ENCODE measurements at regions not wholly inside any gene's neighbourhood (a gene's known extent, or its start where the extent isn't known, plus 50 kb on each side); places are given as distances from the start of the nearest gene placed in this dataset.
A peak's percentile ranks its signal among the peaks of the same experiment; 100 is the strongest.
"Not testable (repeated sequence)": the region's sequence is repeated elsewhere in the genome, so short reads cannot be mapped to it uniquely, and the experiment has no call there.

DNA sequence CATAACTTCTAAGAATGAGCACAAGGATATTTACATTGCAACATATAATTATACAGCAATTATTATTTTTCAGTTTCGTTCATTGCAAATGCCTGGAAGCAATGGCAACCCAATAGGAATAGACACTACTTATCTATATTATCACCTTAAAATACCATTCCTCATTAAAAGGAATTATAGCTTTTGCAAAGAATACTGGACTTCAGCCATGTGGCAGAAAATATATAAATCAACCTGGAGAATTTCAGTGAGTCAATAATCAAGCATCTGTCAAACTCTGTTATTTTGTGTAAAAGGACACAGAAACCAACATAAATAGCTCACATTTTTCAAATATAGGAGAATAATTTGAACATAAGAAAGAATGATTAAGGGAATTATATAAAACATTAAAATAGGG is 96.1 kb upstream of the SEMA3C start:
- DNase-seq = no peak

DNA sequence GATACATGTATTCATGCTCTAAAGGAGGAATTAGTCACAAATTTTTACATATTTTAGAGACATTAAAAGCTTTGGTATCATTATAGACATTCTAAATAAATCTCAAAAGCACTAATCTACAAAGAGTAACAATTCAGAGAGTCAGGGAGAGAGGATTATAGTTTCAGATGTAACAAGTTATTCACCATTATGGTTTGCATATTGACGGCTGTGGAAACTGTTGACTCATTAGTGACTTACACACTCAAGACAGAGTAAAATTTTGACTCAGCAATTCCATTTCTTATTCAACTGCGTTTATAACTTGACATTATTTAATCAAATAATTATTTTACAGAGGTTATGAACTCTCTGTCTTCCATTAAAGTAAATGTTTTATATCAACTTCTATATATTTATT is 95.4 kb upstream of the SEMA3C start:
- peak; percentile 12 for DNase-seq

DNA sequence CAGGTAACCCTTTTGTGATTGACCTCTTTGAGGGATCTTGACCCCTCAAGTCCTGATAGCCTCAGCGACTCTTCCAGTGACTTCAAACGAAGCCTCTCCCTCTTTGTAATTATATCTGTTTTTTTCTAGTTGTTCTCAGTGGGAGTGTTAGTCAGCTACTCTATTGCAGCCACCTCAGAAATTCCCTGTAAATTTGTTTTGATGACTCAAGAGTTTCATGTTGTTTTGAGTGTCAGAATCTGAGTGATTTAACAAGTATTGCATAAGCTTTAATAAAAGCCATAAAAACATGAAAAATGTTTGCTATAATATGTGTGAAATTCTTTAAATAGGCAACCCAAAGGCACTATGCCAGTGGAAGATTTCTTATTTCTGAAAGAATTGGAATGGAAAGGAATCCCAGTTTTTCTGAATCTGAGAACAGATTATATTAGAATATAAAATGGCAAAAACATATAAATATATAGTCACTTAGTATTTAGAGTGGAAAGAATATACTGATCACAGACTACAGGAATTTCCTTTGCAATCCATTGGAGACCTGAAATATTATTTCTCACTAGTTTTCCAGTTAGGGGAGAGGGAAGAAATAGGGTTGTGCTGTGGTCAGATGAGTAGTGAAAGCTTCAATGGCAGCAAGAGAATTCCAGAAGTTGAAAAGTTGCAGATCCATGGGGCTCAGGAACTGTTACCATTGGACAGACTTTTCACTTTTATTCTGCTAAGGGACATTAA is 94.4 kb upstream of the SEMA3C start:
- DNase-seq = peak; percentile 55

DNA sequence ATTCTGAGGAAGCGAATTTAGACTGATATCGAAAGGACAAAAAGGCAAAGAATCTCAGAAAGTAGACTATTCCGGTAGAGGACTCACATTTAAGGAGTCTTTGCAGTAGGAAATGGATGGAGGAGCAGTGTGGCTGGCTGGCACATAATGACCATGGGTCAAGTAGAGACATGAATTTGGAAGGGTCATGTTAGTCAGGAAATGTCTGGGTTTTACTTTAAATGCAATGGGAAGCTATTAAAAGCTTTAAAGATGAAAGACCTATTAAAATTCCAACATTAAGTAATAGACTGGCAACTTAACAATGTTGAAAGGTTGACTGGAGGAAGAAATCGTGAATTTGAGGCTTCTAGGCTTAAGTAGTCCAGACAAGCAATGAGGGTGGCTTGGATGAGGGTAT is 90.0 kb upstream of the SEMA3C start:
- DNase-seq = no peak

DNA sequence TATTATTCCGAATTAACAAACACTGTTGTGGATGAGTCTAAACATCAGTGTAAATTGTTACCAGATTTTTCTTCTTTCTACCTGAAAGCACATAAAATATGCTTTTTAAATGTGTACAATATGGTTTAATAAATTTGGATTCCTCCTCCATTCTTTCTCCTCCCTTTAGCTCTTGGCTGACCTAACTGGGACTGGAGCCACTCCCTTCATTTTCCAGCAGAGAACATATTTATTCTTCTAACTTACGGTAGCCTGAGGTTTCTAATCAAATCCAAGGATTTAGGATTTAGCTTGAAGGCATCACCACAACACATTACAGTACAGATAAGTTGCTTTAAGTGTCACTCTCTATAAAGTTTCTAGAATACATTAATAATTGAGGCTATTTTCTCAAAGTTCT is 88.2 kb upstream of the SEMA3C start:
- no peak for DNase-seq

DNA sequence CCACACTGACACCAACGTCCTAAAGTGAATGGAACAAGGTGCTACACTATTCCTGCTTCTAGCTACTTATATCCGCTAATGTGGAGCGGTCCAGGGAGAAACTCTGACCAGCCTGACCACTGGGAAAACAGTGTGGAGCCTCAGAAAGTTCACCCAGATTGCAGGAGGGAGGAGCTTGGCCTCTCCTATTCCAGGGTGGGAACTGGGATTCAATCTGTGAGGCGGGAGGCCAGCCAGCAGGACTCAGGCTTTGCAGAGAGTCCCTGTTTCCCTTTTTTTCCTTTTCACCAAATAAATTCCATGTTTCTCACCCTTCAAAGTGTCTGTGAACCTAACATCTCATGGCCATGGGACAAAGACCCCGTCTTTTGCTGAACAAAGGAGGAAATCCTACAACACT is 86.4 kb upstream of the SEMA3C start:
- no peak for DNase-seq

DNA sequence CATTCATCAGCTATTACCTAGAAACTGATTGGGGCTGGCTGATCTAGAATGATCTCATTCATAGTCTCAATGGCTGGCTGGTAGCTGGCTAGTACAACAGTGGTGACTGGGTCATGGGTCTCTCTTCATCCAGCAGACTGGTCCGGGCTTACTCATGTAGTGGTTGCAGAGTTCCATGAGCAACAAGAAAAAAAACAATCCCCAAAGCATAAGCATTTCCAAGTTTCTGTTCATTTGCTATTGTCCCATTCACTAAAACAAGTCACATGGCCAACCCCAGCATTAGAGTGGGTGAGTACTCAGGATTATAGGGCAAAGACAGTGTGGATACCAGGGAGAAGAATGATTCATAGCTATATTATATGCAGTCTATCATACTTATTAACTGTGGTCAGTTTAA is 85.2 kb upstream of the SEMA3C start:
- DNase-seq = peak; percentile 34

DNA sequence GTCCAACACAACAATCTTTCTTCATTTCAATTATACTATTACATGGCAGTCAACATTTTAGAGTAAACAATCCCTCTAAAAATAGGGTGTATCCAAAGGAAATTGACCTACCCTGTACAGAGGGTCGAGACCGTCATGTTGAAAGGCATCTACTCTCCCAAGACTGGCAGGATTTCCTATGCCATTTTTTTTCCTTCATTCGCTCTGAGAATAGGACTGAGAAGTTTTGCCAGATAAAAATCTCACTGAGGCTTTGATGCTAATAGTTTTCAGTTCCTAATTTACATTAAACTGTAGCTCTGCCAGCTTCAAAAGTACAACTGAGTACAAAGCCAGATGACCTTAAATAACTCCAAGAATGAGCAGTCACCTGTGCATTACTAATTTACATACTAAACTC is 84.5 kb upstream of the SEMA3C start:
- no peak for DNase-seq

DNA sequence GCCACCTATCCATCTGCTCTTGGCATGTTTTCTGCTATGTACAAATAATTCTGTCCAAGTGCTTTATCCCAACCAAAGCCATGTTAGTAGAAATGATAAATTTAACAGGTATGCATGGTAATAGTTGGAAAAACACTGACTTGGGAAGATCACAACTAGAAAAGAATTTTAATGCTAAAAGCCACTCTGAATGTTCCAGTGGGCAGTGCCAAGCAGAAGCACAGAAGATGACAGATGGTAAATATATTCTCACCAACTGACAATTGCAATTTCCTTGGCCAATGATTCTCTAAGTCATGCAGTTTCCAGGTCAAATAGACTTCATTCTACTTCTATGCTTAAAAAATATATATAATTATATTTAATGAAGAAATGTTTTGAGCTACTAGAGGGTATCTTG is 83.6 kb upstream of the SEMA3C start:
- DNase-seq = no peak

DNA sequence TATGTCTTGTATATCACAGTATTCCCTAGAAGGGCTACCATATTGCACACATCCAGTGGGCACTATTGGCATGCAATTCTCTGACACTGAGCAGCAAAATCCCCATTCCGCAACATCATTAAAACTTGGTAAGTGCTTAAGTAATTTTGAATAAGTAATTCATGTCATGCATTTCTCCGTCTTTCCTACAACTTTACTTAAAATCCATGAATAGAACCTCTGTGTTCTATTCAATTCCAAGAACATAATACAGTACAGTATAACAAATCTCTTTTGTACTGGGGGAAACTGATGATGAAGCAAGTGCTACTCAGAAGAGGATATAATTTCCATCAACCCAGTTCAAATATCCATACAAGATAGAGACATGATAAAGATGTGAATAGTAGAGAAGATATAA is 80.9 kb upstream of the SEMA3C start:
- no peak for DNase-seq

DNA sequence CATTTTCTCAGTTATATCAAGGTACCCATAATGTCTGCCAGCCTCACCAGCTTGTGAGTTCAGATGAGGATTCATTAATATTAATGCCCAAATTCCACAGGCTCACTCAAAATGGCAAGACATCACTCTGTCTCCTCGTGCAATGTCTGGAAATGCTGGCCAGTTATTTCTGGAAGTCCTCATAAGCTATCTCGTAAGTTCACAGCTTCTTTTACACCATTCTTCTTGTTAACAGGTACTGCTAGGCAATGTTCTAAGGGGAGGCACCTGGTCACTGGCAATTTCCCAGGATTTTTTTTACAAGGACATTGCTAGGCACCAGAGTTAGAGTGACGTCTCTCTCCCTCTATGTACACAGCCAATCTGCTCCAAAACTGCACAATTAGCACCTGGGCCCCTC is 80.2 kb upstream of the SEMA3C start:
- DNase-seq = no peak

DNA sequence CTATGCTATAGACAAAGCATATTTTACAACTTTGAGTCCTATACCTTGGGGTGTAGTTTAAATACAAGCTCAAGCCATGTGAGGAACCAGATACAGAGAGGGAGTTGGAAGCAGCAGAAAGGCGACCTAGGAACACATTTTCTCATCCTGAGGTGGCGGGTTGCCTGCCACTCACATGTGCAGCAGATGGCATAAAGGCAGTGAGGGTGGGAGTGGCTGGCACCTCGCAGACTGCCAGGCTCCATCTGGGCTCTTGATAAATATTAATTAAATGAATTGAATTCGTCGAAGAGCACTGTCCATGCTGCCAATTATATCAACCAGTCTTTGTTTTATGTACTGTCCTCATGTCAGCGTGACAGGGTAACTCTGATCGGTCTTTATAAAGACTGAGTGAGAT is 79.0 kb upstream of the SEMA3C start:
- DNase-seq = no peak

DNA sequence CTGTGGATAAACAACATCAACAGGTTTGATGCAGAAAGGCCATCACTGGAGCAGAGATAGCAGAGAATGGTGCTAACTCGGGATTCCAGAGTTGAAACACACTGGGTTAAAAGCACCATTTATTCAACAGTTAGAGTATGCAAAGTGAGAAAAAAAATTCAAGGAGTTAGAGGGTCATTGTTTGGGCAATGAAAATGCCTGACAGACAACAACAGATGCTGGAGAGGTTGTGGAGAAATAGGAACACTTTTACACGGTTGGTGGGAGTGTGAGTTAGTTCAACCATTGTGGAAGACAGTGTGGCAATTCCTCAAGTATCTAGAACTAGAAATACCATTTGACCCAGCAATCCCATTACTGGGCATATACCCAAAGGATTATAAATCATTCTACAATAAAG is 77.4 kb upstream of the SEMA3C start:
- not testable (repeated sequence) for DNase-seq

DNA sequence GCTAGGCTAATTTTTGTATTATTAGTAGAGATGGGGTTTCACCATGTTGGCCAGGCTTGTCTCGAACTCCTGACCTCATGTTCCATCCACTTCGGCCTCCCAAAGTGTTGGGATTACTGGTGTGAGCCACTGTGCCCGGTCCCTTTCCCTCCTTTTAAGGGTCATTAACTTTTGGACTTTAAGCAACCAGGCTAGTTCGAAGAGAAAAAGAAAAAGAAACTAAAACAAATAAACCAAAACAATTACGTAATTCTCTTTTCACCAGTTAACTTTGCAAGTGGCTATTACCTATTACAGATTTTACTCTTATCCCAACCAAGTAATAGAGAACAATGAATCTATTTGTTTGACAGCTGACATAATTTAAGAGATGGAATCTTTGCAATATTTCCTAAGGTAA is 72.8 kb upstream of the SEMA3C start:
- no peak for DNase-seq

DNA sequence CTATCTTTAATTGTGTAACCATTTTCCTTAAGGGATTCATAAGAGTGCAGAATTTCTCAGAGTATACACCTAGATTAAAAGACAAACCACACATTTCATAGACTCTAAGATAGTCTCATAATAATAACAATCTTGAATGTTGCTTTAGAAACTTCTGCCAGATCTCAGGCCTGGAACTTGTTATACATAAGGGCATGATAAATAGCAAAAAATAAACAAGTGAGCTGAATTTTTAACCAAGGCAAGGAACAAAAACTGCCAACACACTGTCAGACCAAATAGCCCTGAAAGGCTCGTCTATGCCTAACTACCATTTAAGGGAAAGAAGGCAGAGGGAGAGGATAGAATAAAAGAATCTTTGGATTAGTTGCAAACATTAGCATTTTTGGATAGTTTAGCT is 65.8 kb upstream of the SEMA3C start:
- DNase-seq = no peak

DNA sequence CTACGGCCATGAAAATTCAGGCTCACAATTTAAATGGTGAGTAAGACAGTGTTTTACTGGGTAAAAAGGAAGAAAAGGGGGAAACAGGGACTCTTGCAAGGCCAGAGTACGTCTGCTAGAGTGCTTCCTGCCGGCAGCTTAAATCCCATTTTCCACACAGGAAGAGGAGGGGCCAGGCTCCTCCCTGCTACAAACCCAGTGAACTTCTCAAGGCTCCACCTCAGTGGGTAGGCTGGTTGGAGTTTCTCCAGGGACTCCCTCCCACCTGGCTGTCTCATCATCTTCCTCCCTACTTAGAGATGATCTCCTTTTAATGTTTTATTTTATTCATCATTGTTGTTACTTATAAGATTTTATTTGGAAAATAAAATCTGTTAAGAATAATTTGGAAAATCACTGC is 62.6 kb upstream of the SEMA3C start:
- no peak for DNase-seq

DNA sequence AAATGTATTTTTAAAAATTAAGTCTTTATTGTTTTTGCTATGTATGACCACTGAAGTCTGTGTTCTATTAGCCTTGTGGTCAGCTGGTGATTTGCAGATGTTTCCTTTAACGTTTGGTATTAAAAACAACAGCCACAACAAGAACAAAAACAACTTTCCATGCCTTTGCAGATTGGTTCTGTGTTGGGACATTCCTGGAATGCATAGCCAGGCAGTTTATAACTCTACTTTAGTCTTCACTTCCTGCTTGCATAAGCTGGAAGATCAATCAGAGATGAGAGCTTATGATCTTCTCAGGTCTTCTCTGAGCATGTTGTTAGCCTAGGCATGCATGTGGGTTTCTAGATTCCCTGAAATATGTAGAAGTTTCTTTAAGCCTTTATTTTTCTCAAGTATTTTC is 58.9 kb upstream of the SEMA3C start:
- no peak for DNase-seq

DNA sequence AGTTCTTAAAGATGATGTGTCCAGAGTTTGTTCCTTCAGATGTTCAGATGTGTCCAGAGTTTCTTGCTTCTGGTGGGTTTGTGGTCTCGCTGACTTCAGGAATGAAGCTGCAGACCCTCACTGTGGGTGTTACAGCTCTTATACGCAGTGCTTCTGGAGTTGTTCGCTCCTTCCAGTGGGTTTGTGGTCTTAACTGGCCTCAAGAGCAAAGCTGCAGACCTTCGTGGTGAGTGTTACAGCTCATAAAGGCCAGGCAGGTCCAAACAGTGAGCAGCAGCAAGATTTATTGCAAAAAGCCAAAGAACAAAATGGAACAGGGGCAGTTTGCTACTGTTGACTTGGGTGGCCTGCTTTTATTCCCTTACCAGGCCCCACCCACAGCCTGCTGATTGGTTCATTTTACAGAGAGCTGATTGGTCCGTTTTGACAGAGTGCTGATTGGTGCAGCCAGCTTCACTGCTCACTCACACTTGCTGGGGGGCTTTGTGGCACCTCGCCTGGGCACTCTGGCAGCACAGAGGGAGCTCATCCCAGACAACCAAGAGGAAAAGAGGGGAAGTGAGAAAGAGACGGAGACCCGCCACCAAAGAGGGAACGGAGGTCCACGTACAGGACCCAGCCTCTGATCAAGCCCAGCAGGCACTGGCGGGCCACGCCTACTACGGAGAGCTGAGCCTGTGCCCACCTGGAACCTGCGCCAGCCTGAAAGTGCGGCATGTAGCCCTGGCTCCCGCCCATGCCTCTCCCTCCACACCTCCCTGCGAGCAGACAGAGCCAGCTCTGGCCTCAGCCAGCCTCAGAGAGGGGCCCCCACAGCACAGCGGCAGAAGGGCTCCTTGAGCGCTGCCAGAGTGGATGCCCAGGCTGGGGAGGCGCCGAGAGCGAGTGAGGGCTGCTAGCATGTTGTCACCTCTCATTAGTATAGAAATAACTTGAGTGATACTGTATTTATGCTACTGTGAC is 55.8 kb upstream of the SEMA3C start:
- DNase-seq = no peak

DNA sequence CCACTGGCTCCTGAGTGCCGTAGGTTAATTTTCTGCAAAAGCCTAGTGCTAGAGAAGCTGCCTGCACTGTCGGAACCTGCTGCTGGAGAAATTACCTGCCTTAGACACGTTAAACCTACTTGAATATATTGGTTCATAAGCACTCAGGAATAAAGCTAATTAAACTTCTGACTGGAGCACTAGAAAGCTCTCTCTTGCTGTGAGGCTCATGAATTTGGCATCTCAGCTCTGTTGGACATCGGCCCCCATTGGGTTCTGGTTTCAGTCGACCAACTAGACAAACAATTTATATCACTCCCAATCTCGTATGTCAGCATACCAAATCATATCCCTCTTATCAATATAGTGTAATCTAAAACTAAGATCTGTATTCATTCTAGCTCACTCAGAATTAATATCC is 52.4 kb upstream of the SEMA3C start:
- DNase-seq = no peak
